Non-pigmented ciliary epithelial cell (primary cell): ENCODE measurements at regions not wholly inside any gene's neighbourhood (a gene's known extent, or its start where the extent isn't known, plus 50 kb on each side); places are given as distances from the start of the nearest gene placed in this dataset.
"Not testable (repeated sequence)": the region's sequence is repeated elsewhere in the genome, so short reads cannot be mapped to it uniquely, and the experiment has no call there.

Experiments used
- DNase-seq: peaks from one replicate; pipeline ENCODE4 v3.0.0-alpha.2; 2010; ENCODE audit warnings: low read depth

- DNase-seq, result no peak
These were observed 1729.7 kb downstream of the PCDH9 start for GRCh38 chr13:65500481-65500880.

- DNase-seq, result no peak
These were observed 1730.9 kb downstream of the PCDH9 start for GRCh38 chr13:65499256-65499655.

GRCh38 chr13:65497265-65497664 lies 1732.9 kb downstream of the PCDH9 start:
- DNase-seq, result peak; percentile 28

GRCh38 chr13:65490725-65491124 lies 1739.4 kb downstream of the PCDH9 start:
- not testable (repeated sequence) for DNase-seq

- DNase-seq, result no peak
These were observed 1741.5 kb downstream of the PCDH9 start for GRCh38 chr13:65488606-65489005.

- DNase-seq, result no peak
These were observed 1750.4 kb downstream of the PCDH9 start for GRCh38 chr13:65479692-65480091.

GRCh38 chr13:65473196-65473595 lies 1756.9 kb downstream of the PCDH9 start:
- no peak for DNase-seq

GRCh38 chr13:65472336-65472735 lies 1757.8 kb downstream of the PCDH9 start:
- no peak for DNase-seq

GRCh38 chr13:65470781-65471180 lies 1759.4 kb downstream of the PCDH9 start:
- DNase-seq, result no peak

GRCh38 chr13:65468628-65469027 lies 1761.5 kb downstream of the PCDH9 start:
- peak; percentile 56 for DNase-seq

- peak; percentile 51 for DNase-seq
These were observed 1768.5 kb downstream of the PCDH9 start for GRCh38 chr13:65461590-65461989.

- DNase-seq, result peak; percentile 34
These were observed 1770.0 kb downstream of the PCDH9 start for GRCh38 chr13:65460136-65460535.

- DNase-seq, result no peak
These were observed 1773.8 kb downstream of the PCDH9 start for GRCh38 chr13:65456150-65456912.

GRCh38 chr13:65454403-65454802 lies 1775.7 kb downstream of the PCDH9 start:
- no peak for DNase-seq

- DNase-seq, result no peak
These were observed 1776.2 kb downstream of the PCDH9 start for GRCh38 chr13:65453982-65454381.

GRCh38 chr13:65445340-65445739 lies 1784.8 kb downstream of the PCDH9 start:
- no peak for DNase-seq

GRCh38 chr13:65435590-65435989 lies 1794.5 kb downstream of the PCDH9 start:
- no peak for DNase-seq

GRCh38 chr13:65417953-65418352 lies 1812.2 kb downstream of the PCDH9 start:
- no peak for DNase-seq

- DNase-seq, result no peak
These were observed 1813.4 kb downstream of the PCDH9 start for GRCh38 chr13:65416784-65417183.

GRCh38 chr13:65414187-65414586 lies 1815.9 kb downstream of the PCDH9 start:
- no peak for DNase-seq

GRCh38 chr13:65411521-65411920 lies 1818.6 kb downstream of the PCDH9 start:
- DNase-seq, result no peak

- DNase-seq, result no peak
These were observed 1819.3 kb downstream of the PCDH9 start for GRCh38 chr13:65410791-65411190.

GRCh38 chr13:65401315-65401714 lies 1828.8 kb downstream of the PCDH9 start:
- DNase-seq, result no peak

GRCh38 chr13:65400702-65401101 lies 1829.4 kb downstream of the PCDH9 start:
- no peak for DNase-seq
